CD4-positive, alpha-beta memory T cell (primary cell): ENCODE measurements at regions not wholly inside any gene's neighbourhood (a gene's known extent, or its start where the extent isn't known, plus 50 kb on each side); places are given as distances from the start of the nearest gene placed in this dataset.

Experiments
- CTCF ChIA-PET: fragments of 350-600 bp; sonication (Branson Sonifier 250); formaldehyde crosslinking; loops from one replicate; lab custom pipeline; 2021; ENCODE audit warnings: inconsistent platforms; ENCODE audit not compliant: partially characterized antibody; lab: Charles Lee
- POLR2A ChIA-PET: fragments of 350-600 bp; sonication (Branson Sonifier 250); formaldehyde crosslinking; loops from one replicate; lab custom pipeline; 2021; ENCODE audit not compliant: partially characterized antibody; lab: Charles Lee
- DNase-seq, 5 donors: peaks; one replicate each; pipeline versions ENCODE4 v3.0.0 to v3.0.0-alpha.2; 2020 to 2022; ENCODE audit warnings: mixed read lengths in 1 of 5
- H3K27ac ChIP-seq: one replicate; pipeline ENCODE4 v1.7.0; 2013; ENCODE audit warnings: low read depth, low read length
- H3K27me3 ChIP-seq: 2 replicates; pipeline ENCODE4 v1.7.0; 2013; ENCODE audit warnings: mild to moderate bottlenecking, low read length, moderate library complexity; ENCODE audit not compliant: insufficient read depth
- H3K36me3 ChIP-seq: 2 replicates; pipeline ENCODE4 v1.7.0; 2013; ENCODE audit warnings: mild to moderate bottlenecking, low read length, moderate library complexity; ENCODE audit not compliant: insufficient read depth
- H3K4me1 ChIP-seq: 2 replicates; pipeline ENCODE4 v1.7.0; 2013; ENCODE audit warnings: mild to moderate bottlenecking, low read length, moderate library complexity; ENCODE audit not compliant: insufficient read depth
- H3K4me3 ChIP-seq, 2 donors: one replicate each; pipeline ENCODE4 v1.7.0; 2013; ENCODE audit warnings: low read length in 2 of 2, mild to moderate bottlenecking in 1 of 2
- H3K9me3 ChIP-seq, 2 donors: one replicate each; pipeline ENCODE4 v1.7.0; 2013; ENCODE audit warnings: low read length in 2 of 2, control low read depth in 1 of 2; ENCODE audit not compliant: control insufficient read depth in 1 of 2
- H3K27ac Mint-ChIP-seq, 7 donors: one replicate each; pipeline ENCODE4 v1.8.0; 2020 to 2021; ENCODE audit warnings: mixed read lengths in 7 of 7, mild to moderate bottlenecking in 6 of 7, inconsistent platforms in 3 of 7, moderate library complexity in 3 of 7
- H3K27me3 Mint-ChIP-seq, 2 donors: one replicate each; pipeline ENCODE4 v1.8.0; 2020 to 2021; ENCODE audit warnings: mixed read lengths in 2 of 2
- H3K36me3 Mint-ChIP-seq, 2 donors: one replicate each; pipeline ENCODE4 v1.8.0; 2020 to 2021; ENCODE audit warnings: mixed read lengths in 2 of 2, inconsistent platforms in 1 of 2, mild to moderate bottlenecking in 1 of 2
- H3K4me1 Mint-ChIP-seq, 4 donors: one replicate each; pipeline ENCODE4 v1.8.0; 2020 to 2021; ENCODE audit warnings: mixed read lengths in 4 of 4, mild to moderate bottlenecking in 1 of 4
- H3K4me3 Mint-ChIP-seq, 8 donors: one replicate each; pipeline ENCODE4 v1.8.0; 2020 to 2021; ENCODE audit warnings: mixed read lengths in 8 of 8, mild to moderate bottlenecking in 7 of 8, moderate library complexity in 6 of 8, inconsistent platforms in 3 of 8
- H3K9me3 Mint-ChIP-seq, 8 donors: one replicate each; pipeline ENCODE4 v1.8.0; 2020 to 2021; ENCODE audit warnings: mixed read lengths in 8 of 8, mild to moderate bottlenecking in 5 of 8, inconsistent platforms in 3 of 8, moderate library complexity in 1 of 8
- intact Hi-C: fragments of 100-400 bp; cut with micrococcal nuclease; formaldehyde crosslinking; loops from one replicate; pipeline ENCODE4 v1.15.1; 2023

- Histone ChIP-seq H3K9me3 (no peaks in the 10 kb centered on the region), H3K4me1 (no peaks in the 10 kb centered on the region), H3K4me3 (no peak overlapping the region), H3K27ac (no peak overlapping the region), H3K36me3 (no peaks in the 10 kb centered on the region), H3K27me3 (no peaks in the 10 kb centered on the region)
- Mint-ChIP-seq H3K9me3 (peaks cover 0 to 9% (median 2%) of the 10 kb centered on the region in 8 donors), H3K4me3 (no peak overlapping the region), H3K4me1 (no peaks in the 10 kb centered on the region), H3K27me3 (no peaks in the 10 kb centered on the region), H3K27ac (no peak overlapping the region), H3K36me3 (no peaks in the 10 kb centered on the region)
- POLR2A ChIA-PET: no interaction called here
- CTCF ChIA-PET: no interaction called here
- intact Hi-C loops: no loop called here
- no peak for DNase-seq
Observed at GRCh38 chr9:17871213-17871890, 292.5 kb downstream of the SH3GL2 start.

GRCh38 chr9:17875886-17876285, 297.0 kb downstream of the SH3GL2 start:
- Histone ChIP-seq H3K27me3 (no peaks in the 10 kb centered on the region), H3K36me3 (no peaks in the 10 kb centered on the region), H3K27ac (no peak overlapping the region), H3K4me3 (no peak overlapping the region), H3K4me1 (no peaks in the 10 kb centered on the region), H3K9me3 (no peaks in the 10 kb centered on the region)
- H3K9me3 Mint-ChIP-seq: peaks cover 0 to 8% (median 5%) of the 10 kb centered on the region in 8 donors
- CTCF ChIA-PET: no interaction called here
- intact Hi-C loops: no loop called here
- H3K4me3 Mint-ChIP-seq: no peak overlapping the region
- DNase-seq: no peak
- no peaks in the 10 kb centered on the region for H3K36me3 Mint-ChIP-seq
- no peaks in the 10 kb centered on the region for H3K4me1 Mint-ChIP-seq
- POLR2A ChIA-PET: no interaction called here
- no peaks in the 10 kb centered on the region for H3K27me3 Mint-ChIP-seq
- no peak overlapping the region for H3K27ac Mint-ChIP-seq

- H3K27me3 Mint-ChIP-seq: no peaks in the 10 kb centered on the region
Observed at GRCh38 chr9:17876687-17877086, 297.8 kb downstream of the SH3GL2 start.

GRCh38 chr9:17878810-17879370, 300.0 kb downstream of the SH3GL2 start:
- H3K9me3 Mint-ChIP-seq: peaks cover 0 to 10% (median 1%) of the 10 kb centered on the region in 8 donors
- Histone ChIP-seq H3K4me1 (no peaks in the 10 kb centered on the region), H3K9me3 (no peaks in the 10 kb centered on the region), H3K4me3 (no peak overlapping the region), H3K27me3 (no peaks in the 10 kb centered on the region), H3K27ac (no peak overlapping the region), H3K36me3 (no peaks in the 10 kb centered on the region)
- peaks cover 0 to 1% of the 10 kb centered on the region in 2 donors for H3K27me3 Mint-ChIP-seq
- DNase-seq: no peak
- ChIA-PET CTCF (no interaction called here), POLR2A (no interaction called here)
- intact Hi-C loops: no loop called here
- no peak overlapping the region for H3K4me3 Mint-ChIP-seq
- no peak overlapping the region for H3K27ac Mint-ChIP-seq
- H3K36me3 Mint-ChIP-seq: no peaks in the 10 kb centered on the region
- no peaks in the 10 kb centered on the region for H3K4me1 Mint-ChIP-seq

More at GRCh38 chr9:17876687-17877086, 297.8 kb downstream of the SH3GL2 start:
- Histone ChIP-seq H3K27ac (no peak overlapping the region), H3K36me3 (no peaks in the 10 kb centered on the region), H3K4me3 (no peak overlapping the region), H3K9me3 (no peaks in the 10 kb centered on the region), H3K4me1 (no peaks in the 10 kb centered on the region), H3K27me3 (no peaks in the 10 kb centered on the region)
- POLR2A ChIA-PET: no interaction called here
- intact Hi-C loops: no loop called here
- Mint-ChIP-seq H3K4me3 (no peak overlapping the region), H3K4me1 (no peaks in the 10 kb centered on the region), H3K36me3 (no peaks in the 10 kb centered on the region), H3K27ac (no peak overlapping the region), H3K9me3 (peaks cover 0 to 8% (median 5%) of the 10 kb centered on the region in 8 donors)
- no peak for DNase-seq
- CTCF ChIA-PET: no interaction called here

- H3K9me3 Mint-ChIP-seq: peaks cover 0 to 8% (median 2%) of the 10 kb centered on the region in 8 donors
- peaks cover 0 to 1% of the 10 kb centered on the region in 2 donors for H3K27me3 Mint-ChIP-seq
- no peaks in the 10 kb centered on the region for H3K4me1 Mint-ChIP-seq
- no peaks in the 10 kb centered on the region for H3K27me3 ChIP-seq
- H3K36me3 ChIP-seq: no peaks in the 10 kb centered on the region
- H3K27ac ChIP-seq: no peak overlapping the region
- H3K4me3 ChIP-seq: no peak overlapping the region
- no peaks in the 10 kb centered on the region for H3K4me1 ChIP-seq
- DNase-seq: no peak
- CTCF ChIA-PET: no interaction called here
- no peaks in the 10 kb centered on the region for H3K9me3 ChIP-seq
- H3K27ac Mint-ChIP-seq: no peak overlapping the region
- POLR2A ChIA-PET: no interaction called here
- H3K4me3 Mint-ChIP-seq: no peak overlapping the region
- H3K36me3 Mint-ChIP-seq: no peaks in the 10 kb centered on the region
- intact Hi-C loops: no loop called here
Observed at GRCh38 chr9:17881371-17881770, 302.5 kb downstream of the SH3GL2 start.

- H3K9me3 ChIP-seq: no peaks in the 10 kb centered on the region
- DNase-seq: no peak
- H3K4me3 ChIP-seq: no peak overlapping the region
- ChIA-PET CTCF (no interaction called here), POLR2A (no interaction called here)
- Mint-ChIP-seq H3K27me3 (peaks cover 0 to 1% of the 10 kb centered on the region in 2 donors), H3K4me3 (no peak overlapping the region), H3K4me1 (no peaks in the 10 kb centered on the region), H3K9me3 (peaks cover 0 to 11% (median 2%) of the 10 kb centered on the region in 8 donors), H3K36me3 (no peaks in the 10 kb centered on the region), H3K27ac (no peak overlapping the region)
- no peaks in the 10 kb centered on the region for H3K36me3 ChIP-seq
- intact Hi-C loops: no loop called here
- H3K4me1 ChIP-seq: no peaks in the 10 kb centered on the region
- H3K27me3 ChIP-seq: no peaks in the 10 kb centered on the region
- H3K27ac ChIP-seq: no peak overlapping the region
Observed at GRCh38 chr9:17882688-17883594, 304.1 kb downstream of the SH3GL2 start.

GRCh38 chr9:17888066-17888465, 309.2 kb downstream of the SH3GL2 start:
- H3K36me3 ChIP-seq: no peaks in the 10 kb centered on the region
- intact Hi-C loops: no loop called here
- Mint-ChIP-seq H3K27me3 (no peaks in the 10 kb centered on the region), H3K4me3 (no peak overlapping the region), H3K9me3 (peaks cover 0 to 8% (median 3%) of the 10 kb centered on the region in 8 donors), H3K36me3 (no peaks in the 10 kb centered on the region), H3K27ac (no peak overlapping the region), H3K4me1 (no peaks in the 10 kb centered on the region)
- POLR2A ChIA-PET: no interaction called here
- no peaks in the 10 kb centered on the region for H3K27me3 ChIP-seq
- DNase-seq: no peak
- H3K9me3 ChIP-seq: no peaks in the 10 kb centered on the region
- no peak overlapping the region for H3K27ac ChIP-seq
- CTCF ChIA-PET: interaction anchor here (1.3 kb wide), 1 partner anchor 366 kb away, joined by 7 read pairs; no protein-coding TSS in a partner anchor
- no peak overlapping the region for H3K4me3 ChIP-seq
- H3K4me1 ChIP-seq: no peaks in the 10 kb centered on the region
